ENCODE measurements at regions not wholly inside any gene's neighbourhood (a gene's known extent, or its start where the extent isn't known, plus 50 kb on each side); places are given as distances from the start of the nearest gene placed in this dataset.

GRCh38 chr2:234212534-234212933, 162.0 kb downstream of the SPP2 start:
- in situ Hi-C loops (cut with HindIII; ENCODE audit: low sequenced_read_pairs): no loop called here

- in situ Hi-C loops (cut with HindIII; ENCODE audit: low sequenced_read_pairs): no loop called here
Observed at GRCh38 chr2:234211797-234212196, 161.3 kb downstream of the SPP2 start.

- in situ Hi-C loops (cut with HindIII; ENCODE audit: low sequenced_read_pairs): loop anchor here (5.0 kb wide), 1 partner anchor 64 kb away; no protein-coding TSS in a partner anchor
Observed at GRCh38 chr2:234206738-234207137, 156.2 kb downstream of the SPP2 start.

GRCh38 chr2:234204480-234204879, 154.0 kb downstream of the SPP2 start:
- in situ Hi-C loops (cut with HindIII; ENCODE audit: low sequenced_read_pairs): no loop called here

DNA sequence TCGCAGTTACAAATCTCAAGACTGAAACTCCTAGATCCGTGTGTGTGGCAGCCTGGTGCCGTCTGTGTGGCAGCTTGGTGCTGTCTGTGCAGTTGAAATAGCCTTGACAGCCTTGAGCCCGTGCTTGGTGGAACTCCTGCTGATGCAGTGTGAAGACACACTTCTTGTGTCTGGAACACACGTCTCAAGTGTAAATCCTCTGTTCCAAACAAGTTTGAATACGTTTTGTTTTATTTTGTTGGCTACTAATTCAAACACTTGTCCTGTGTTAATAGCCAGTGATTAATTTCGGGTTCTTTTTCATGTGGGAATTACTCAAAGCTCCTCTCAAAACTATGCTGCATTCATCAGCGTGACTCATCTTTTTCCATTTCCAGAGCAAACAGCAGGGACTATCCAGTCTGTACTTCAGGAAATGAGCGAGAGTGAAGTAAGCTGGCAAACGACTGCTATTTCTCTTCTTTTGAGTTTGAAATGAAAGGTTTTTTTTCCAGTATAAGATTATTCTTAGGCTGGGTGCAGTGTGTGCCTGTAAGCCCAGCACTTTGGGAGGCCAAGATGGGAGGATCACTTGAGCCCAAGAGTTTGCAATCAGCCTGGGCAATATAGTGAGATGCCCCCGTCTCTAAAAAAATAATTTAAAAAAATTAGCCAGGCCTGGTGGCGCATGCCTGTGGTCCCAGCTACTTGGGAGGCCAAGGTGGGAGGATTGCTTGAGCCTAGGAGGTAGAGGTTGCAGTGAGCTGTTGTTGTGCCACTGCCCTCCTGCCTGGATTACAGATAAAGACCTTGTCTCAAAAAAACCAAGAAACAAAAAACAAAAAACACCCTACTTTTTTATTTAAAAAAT, 152.9 kb downstream of the SPP2 start:
- in situ Hi-C loops (cut with HindIII; ENCODE audit: low sequenced_read_pairs): no loop called here

DNA sequence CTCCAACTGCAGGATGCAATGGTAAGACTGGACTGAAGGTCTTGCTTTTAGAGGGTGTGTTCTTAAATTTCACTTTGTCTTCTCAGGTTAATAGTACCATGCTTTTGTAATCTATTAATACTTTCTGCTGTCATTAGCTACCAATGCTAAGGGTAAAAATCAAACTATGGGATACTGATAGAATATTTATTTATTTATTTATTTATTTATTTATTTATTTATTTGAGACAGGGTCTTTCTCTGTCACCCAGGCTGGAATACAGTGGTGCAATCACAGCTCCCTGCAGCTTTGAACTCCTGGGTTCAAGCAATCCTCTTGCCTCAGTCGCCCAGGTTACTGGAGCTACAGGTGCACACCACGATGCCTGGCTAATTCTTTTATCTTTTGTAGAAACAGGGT, 152.1 kb downstream of the SPP2 start:
- in situ Hi-C loops (cut with HindIII; ENCODE audit: low sequenced_read_pairs): no loop called here

DNA sequence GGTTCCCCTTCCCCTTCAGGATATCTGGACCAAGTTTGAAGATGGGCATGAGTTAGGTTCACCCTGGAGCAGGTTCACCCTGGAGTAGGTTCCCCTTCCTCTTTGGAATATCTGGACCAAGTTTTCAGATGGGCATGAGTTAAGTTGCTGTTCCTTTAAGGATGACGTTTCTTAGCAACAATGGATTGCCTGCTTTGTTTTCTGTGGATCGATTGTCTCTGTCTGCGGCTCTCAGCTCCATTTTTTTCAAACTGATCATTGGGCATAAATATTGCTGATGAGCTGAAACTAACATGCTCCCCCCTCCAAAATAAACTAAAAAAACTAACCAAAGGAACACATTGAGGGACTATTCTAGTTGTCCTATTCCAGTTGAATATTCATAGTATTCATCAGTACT, 149.5 kb downstream of the SPP2 start:
- in situ Hi-C loops (cut with HindIII; ENCODE audit: low sequenced_read_pairs): no loop called here

- in situ Hi-C loops (cut with HindIII; ENCODE audit: low sequenced_read_pairs): no loop called here
Observed at GRCh38 chr2:234198976-234199375, 148.5 kb downstream of the SPP2 start.

DNA sequence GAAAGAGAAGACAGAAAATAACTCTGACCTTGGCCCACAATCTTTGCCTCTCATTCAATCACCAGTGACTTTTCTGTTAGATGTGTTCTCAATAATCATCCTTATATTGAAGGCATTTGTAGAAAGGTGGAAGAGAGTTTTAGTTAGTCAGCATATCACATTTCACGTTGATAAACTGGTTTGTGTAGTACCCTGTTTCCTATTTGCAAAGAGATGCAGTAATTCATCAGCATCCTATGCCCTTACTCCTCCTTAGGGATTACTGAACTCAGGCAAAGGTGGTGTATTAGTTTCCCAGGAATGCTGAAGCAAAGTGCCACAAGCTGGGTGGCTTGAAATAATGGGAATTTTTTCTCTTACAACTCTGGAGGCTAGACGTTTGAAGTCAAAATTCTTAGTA, 145.0 kb downstream of the SPP2 start:
- in situ Hi-C loops (cut with HindIII; ENCODE audit: low sequenced_read_pairs): no loop called here

- in situ Hi-C loops (cut with HindIII; ENCODE audit: low sequenced_read_pairs): no loop called here
Observed at GRCh38 chr2:234193977-234194563, 143.6 kb downstream of the SPP2 start.

- in situ Hi-C loops (cut with HindIII; ENCODE audit: low sequenced_read_pairs): no loop called here
Observed at GRCh38 chr2:234191819-234192407, 141.4 kb downstream of the SPP2 start.

GRCh38 chr2:234189786-234190300, 139.3 kb downstream of the SPP2 start:
- in situ Hi-C loops (cut with HindIII; ENCODE audit: low sequenced_read_pairs): no loop called here

- in situ Hi-C loops (cut with HindIII; ENCODE audit: low sequenced_read_pairs): no loop called here
Observed at GRCh38 chr2:234189230-234189629, 138.7 kb downstream of the SPP2 start.

- in situ Hi-C loops (cut with HindIII; ENCODE audit: low sequenced_read_pairs): no loop called here
Observed at GRCh38 chr2:234187646-234188174, 137.2 kb downstream of the SPP2 start.

DNA sequence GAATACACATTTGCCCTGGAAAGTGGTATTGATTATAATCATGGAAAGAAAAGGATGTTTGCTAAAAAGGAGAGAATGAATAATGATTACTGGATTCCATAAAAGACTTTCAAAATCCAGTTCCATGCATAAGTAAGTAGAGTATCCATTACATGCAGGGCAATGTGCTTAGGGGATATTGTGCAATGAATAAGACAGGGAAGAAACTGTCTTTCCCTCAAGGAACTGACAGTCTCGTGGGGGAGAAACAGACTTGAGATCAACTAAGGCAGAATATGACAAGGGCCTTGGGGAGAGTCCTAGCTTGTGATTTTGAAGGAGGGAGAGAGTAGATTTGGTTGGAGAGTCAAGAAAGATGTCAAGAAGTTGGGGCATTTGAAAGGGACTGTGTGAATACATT, 130.6 kb downstream of the SPP2 start:
- in situ Hi-C loops (cut with HindIII; ENCODE audit: low sequenced_read_pairs): no loop called here

- in situ Hi-C loops (cut with HindIII; ENCODE audit: low sequenced_read_pairs): no loop called here
Observed at GRCh38 chr2:234179031-234179363, 128.5 kb downstream of the SPP2 start.

DNA sequence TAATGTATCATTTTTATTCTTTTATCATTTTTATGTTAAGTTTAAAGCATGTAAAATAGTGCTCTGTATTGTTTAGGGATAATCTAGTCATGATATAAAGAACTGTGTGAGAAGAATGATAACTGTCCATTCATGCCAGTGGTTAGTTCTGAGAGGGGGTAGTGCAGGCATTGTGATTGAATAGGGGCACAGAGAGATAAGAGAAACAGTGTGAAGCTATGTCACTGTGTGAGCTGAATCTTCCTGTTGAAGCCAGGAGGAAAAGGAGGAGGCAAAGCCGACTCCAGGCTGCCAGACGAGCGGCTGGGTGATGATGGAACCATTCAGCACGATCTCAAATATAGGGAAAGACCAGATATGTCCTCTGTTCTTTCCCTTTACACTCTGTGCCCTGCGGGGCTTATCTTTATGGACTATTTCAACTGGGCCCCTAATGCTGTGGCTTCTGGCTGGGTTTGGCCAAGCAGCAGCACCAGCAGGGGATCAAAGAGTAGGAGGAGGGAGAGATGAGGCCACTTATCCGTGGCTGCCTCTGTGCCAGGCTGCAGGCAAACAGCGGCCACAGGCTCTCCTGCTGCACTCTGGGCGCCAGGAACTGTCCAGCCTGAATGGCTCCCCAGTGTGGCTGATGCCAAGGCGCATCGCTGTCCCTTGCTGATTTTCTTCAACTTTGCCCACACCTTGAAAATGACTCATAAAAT, 128.0 kb downstream of the SPP2 start:
- in situ Hi-C loops (cut with HindIII; ENCODE audit: low sequenced_read_pairs): no loop called here

- in situ Hi-C loops (cut with HindIII; ENCODE audit: low sequenced_read_pairs): no loop called here
Observed at GRCh38 chr2:234175649-234176048, 125.1 kb downstream of the SPP2 start.

DNA sequence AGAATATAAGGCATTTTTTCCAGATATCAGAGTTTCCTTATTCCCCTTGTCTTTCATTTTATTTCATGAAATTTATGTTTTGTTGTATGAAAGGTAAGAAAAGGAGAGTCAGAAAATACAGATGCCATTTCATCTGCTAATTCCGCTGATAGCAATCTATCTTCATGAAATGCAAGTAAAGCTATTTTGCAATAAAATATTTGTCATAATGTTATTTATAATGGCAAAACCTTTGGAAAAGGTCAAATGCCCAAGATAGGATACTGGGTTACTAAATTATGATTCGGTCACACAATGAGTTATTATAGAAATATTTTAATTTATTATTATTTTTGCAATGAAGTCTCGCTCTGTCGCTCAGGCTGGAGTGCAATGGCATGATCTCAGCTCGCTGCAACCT, 124.2 kb downstream of the SPP2 start:
- in situ Hi-C loops (cut with HindIII; ENCODE audit: low sequenced_read_pairs): no loop called here

DNA sequence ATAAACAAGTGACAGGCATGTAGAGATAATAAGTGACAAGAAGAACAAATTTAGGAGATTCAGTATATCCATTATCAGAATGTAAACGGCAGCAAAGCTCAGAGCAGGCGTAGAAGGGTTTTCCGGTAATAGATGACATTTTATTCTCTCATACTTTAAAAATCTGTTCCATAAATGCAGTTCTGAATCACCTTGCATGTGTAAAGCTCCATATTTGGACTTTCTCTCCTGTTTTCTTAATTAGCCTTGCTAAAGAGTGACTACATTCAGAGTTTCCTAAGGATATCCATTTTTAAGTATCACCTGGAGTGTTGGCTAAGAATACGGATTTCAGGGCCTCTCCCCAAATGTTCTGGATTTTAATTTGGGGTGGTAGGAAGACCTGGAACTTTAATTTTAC, 122.0 kb downstream of the SPP2 start:
- in situ Hi-C loops (cut with HindIII; ENCODE audit: low sequenced_read_pairs): no loop called here

DNA sequence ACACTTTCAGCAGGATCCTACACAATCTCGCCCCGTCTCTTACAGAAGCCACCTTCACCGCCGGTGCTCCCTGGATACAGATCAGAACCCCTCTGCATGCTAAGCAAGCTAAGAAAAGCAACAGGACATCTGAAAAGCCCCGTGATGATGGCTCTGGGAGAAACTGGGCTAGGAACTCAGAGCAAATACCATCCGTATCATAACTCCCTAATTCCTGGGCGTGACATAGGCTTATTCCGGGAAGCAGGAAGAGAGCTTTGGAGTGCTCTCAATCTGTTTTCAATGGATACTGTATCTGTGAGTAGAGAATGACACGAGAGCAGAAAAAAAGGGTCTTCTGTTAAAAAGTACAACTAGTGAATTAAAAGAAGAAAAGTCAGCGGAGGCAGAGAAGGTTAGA, 121.6 kb downstream of the SPP2 start:
- in situ Hi-C loops (cut with HindIII; ENCODE audit: low sequenced_read_pairs): no loop called here
